RWPE1 (cell line): ENCODE measurements at regions not wholly inside any gene's neighbourhood (a gene's known extent, or its start where the extent isn't known, plus 50 kb on each side); places are given as distances from the start of the nearest gene placed in this dataset.
"Not testable (repeated sequence)": the region's sequence is repeated elsewhere in the genome, so short reads cannot be mapped to it uniquely, and the experiment has no call there.

Source experiments
- CTCF ChIA-PET: fragments of 350-600 bp; sonication (Branson Sonifier 250); formaldehyde crosslinking; extraction: SDS; loops from one replicate; lab custom pipeline; 2021; lab: Yijun Ruan, JAX
- POLR2A ChIA-PET: fragments of 400-600 bp; formaldehyde crosslinking; extraction: SDS; loops from one replicate; lab custom pipeline; 2020; ENCODE audit warnings: antibody characterized with exemption; ENCODE audit not compliant: low non-redundant PET; lab: Yijun Ruan, JAX
- DNase-seq: peaks from one replicate; pipeline ENCODE4 v3.0.0; 2012; ENCODE audit warnings: low spot score
- H3K27ac ChIP-seq: fragments of 450-650 bp; 2 replicates; pipeline ENCODE4 v1.5.1; 2017
- CTCF ChIP-seq: fragments of 450-650 bp; conservative IDR thresholded peaks from 2 replicates; pipeline ENCODE4 v1.5.1; 2017; ENCODE audit warnings: low read depth, mild to moderate bottlenecking

DNA sequence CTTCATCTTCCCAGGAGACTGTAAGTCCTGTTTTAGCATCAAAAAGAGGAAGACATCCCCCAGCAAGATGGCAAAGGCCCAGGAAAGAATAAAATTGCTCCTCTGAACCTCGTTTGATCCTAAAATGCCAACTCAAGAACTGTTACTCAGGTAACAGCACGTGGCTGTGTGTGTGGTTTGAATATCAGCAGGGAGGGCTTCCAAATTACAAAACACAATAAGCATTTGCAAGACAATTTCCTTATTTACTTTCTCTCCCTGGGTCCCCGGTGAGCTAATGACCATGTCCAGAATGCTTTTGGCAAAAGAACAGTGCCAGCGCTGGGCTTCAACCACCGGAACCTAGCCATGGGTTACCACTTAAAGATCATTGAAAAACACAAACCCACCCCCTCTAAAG lies 163.6 kb downstream of the C1D start:
- DNase-seq = no peak
- CTCF ChIA-PET = no interaction called here
- POLR2A ChIA-PET = no interaction called here
- H3K27ac ChIP-seq = no peak overlapping the region
- TF ChIP-seq CTCF = no peak

GRCh38 chr2:67900826-67901225 lies 162.0 kb downstream of the C1D start:
- ChIA-PET POLR2A (no interaction called here), CTCF (interaction anchor here (0.6 kb wide), 1 partner anchor 223 kb away, joined by 4 read pairs; no protein-coding TSS in a partner anchor)
- DNase-seq = no peak
- H3K27ac ChIP-seq = no peak overlapping the region
- TF ChIP-seq CTCF = no peak

GRCh38 chr2:67904566-67904965 lies 158.2 kb downstream of the C1D start:
- CTCF ChIA-PET = interaction anchor here (1.1 kb wide), 1 partner anchor 25 kb away, joined by 3 read pairs; no protein-coding TSS in a partner anchor
- TF ChIP-seq CTCF = no peak
- no peak overlapping the region for H3K27ac ChIP-seq

DNA sequence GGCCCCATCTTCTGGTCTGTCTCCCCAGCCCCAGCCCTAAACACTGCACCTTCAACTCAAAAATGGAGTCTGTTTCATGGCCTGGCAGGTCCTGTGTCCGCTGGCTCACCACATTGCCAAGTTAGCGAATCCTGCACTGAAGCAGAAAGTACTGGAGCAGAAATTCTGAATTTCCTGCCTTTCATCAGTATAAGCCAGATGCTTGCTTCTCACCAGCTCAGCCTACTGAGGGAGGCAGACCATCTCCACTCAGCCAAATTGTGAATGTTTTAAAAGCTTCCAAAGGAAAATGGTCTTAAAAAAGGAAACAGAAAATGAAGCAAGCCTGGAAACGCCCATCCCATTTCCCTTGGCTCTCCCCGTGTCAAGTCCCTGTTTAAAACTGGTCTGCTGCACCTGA lies 157.8 kb downstream of the C1D start:
- no peak for DNase-seq
- ChIA-PET CTCF (interaction anchor here (1.1 kb wide), 1 partner anchor 25 kb away, joined by 3 read pairs; no protein-coding TSS in a partner anchor), POLR2A (interaction anchor here (0.6 kb wide), 1 partner anchor 329 kb away, joined by 3 read pairs; no protein-coding TSS in a partner anchor)
- no peak overlapping the region for H3K27ac ChIP-seq
- no peak for TF ChIP-seq CTCF

More at GRCh38 chr2:67904566-67904965, 158.2 kb downstream of the C1D start:
- POLR2A ChIA-PET = interaction anchor here (0.6 kb wide), 1 partner anchor 330 kb away, joined by 3 read pairs; no protein-coding TSS in a partner anchor
- no peak for DNase-seq

DNA sequence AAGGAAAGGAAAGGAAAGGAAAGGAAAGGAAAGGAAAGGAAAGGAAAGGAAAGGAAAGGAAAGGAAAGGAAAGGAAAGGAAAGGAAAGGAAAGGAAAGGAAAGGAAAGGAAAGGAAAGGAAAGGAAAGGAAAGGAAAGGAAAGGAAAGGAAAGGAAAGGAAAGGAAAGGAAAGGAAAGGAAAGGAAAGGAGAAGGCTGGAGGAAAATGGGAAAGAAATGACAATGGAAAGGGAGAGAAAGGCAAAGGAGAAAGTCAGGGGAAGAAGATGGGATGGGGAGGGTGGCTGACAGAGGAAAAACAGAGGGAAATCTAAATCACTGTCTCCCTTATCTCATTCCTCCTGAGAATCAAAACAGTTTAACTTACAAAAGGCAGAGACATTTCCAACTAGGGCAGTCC lies 156.3 kb downstream of the C1D start:
- CTCF ChIA-PET = interaction anchor here (0.7 kb wide), 1 partner anchor 150 kb away, joined by 5 read pairs; no protein-coding TSS in a partner anchor
- H3K27ac ChIP-seq, DNase-seq, POLR2A ChIA-PET: not testable (repeated sequence)

GRCh38 chr2:67917332-67918054 lies 145.3 kb downstream of the C1D start:
- ChIA-PET CTCF (no interaction called here), POLR2A (no interaction called here)
- DNase-seq = peak; percentile 86
- H3K27ac ChIP-seq = peak overlapping the region; percentile 96
- TF ChIP-seq CTCF = no peak

GRCh38 chr2:67918471-67918870 lies 144.3 kb downstream of the C1D start:
- ChIA-PET POLR2A (no interaction called here), CTCF (no interaction called here)
- peak overlapping the region; percentile 96 for H3K27ac ChIP-seq
- DNase-seq = no peak
- no peak for TF ChIP-seq CTCF
